DND-41 (cell line): ENCODE measurements at regions not wholly inside any gene's neighbourhood (a gene's known extent, or its start where the extent isn't known, plus 50 kb on each side); places are given as distances from the start of the nearest gene placed in this dataset.

ENCODE experiments used
- EZH2 ChIP-seq: IDR thresholded peaks from 3 replicates; pipeline ENCODE4 v1.6.1; 2012; ENCODE audit warnings: borderline replicate concordance, low read depth, mild to moderate bottlenecking, moderate library complexity, low read length, inconsistent platforms; ENCODE audit not compliant: severe bottlenecking
- TF ChIP-seq, protein P1 (sequence below): IDR thresholded peaks from 2 replicates; pipeline ENCODE4 v1.5.1; 2012; ENCODE audit warnings: borderline replicate concordance, low read length, moderate library complexity, mild to moderate bottlenecking; ENCODE audit not compliant: poor library complexity, severe bottlenecking; ENCODE audit errors: extremely low read depth

DNA sequence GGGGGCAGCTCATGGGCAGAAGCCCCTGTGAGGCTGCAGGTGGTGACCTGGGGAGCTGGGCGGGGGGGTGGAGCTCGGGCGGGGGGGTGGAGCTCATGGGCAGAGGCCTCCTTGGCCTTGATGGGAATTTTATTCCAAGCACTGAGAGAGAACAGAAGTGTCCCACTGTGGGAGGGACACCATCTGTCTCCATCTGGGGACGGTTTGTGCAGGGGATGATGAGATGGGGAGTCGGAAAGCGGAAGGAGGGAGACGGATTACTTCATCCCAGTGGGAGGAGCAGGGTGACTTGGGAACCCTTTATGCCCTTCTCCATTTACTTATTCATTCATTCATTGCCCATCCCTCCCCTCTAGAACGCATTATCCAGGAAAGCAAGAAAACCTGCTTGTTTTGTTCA is 304.7 kb downstream of the ADGRD1 start:
- TF ChIP-seq, protein P1, sequence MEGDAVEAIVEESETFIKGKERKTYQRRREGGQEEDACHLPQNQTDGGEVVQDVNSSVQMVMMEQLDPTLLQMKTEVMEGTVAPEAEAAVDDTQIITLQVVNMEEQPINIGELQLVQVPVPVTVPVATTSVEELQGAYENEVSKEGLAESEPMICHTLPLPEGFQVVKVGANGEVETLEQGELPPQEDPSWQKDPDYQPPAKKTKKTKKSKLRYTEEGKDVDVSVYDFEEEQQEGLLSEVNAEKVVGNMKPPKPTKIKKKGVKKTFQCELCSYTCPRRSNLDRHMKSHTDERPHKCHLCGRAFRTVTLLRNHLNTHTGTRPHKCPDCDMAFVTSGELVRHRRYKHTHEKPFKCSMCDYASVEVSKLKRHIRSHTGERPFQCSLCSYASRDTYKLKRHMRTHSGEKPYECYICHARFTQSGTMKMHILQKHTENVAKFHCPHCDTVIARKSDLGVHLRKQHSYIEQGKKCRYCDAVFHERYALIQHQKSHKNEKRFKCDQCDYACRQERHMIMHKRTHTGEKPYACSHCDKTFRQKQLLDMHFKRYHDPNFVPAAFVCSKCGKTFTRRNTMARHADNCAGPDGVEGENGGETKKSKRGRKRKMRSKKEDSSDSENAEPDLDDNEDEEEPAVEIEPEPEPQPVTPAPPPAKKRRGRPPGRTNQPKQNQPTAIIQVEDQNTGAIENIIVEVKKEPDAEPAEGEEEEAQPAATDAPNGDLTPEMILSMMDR, result no peak
- TF ChIP-seq EZH2, result no peak
